WTC11 (cell line): ENCODE measurements at regions not wholly inside any gene's neighbourhood (a gene's known extent, or its start where the extent isn't known, plus 50 kb on each side); places are given as distances from the start of the nearest gene placed in this dataset.

Experiments used
- ATAC-seq: fragments of 200-7000 bp; cut with Tn5 transposase; 2 replicates; pipeline ENCODE4 v1.10.0; 2021; ENCODE audit warnings: mild to moderate bottlenecking, moderate library complexity
- CTCF ChIA-PET: fragments of 300-600 bp; sonication (Branson Sonifier 250); formaldehyde crosslinking; loops from one replicate; lab custom pipeline; 2021; ENCODE audit warnings: antibody characterized with exemption; lab: Charles Lee
- POLR2A ChIA-PET: fragments of 350-600 bp; sonication (Branson Sonifier 250); formaldehyde crosslinking; loops from one replicate; lab custom pipeline; 2021; ENCODE audit warnings: antibody characterized with exemption; lab: Charles Lee
- DNase-seq: peaks from one replicate; pipeline ENCODE4 v3.0.0; 2021; ENCODE audit warnings: low spot score
- H3K27ac Mint-ChIP-seq: 2 replicates; pipeline ENCODE4 v1.8.0; 2021; ENCODE audit warnings: mixed read lengths
- H3K27me3 Mint-ChIP-seq: 2 replicates; pipeline ENCODE4 v1.8.0; 2021; ENCODE audit warnings: low read depth, mild to moderate bottlenecking, moderate library complexity, mixed read lengths
- H3K36me3 Mint-ChIP-seq: 2 replicates; pipeline ENCODE4 v1.8.0; 2021; ENCODE audit warnings: mixed read lengths
- H3K4me1 Mint-ChIP-seq: 2 replicates; pipeline ENCODE4 v1.8.0; 2022; ENCODE audit warnings: mixed read lengths
- H3K4me3 Mint-ChIP-seq: 2 replicates; pipeline ENCODE4 v1.8.0; 2021; ENCODE audit warnings: mild to moderate bottlenecking, moderate library complexity, mixed read lengths
- H3K9me3 Mint-ChIP-seq: 2 replicates; pipeline ENCODE4 v1.8.0; 2021; ENCODE audit warnings: mixed read lengths
- EMX1 ChIP-seq: fragments of 250-450 bp; sonication (Bioruptor Pico); IDR thresholded peaks from 2 replicates; pipeline ENCODE4 v1.8.0; 2021; ENCODE audit warnings: mild to moderate bottlenecking
- FOXJ3 ChIP-seq: sonication (generic); formaldehyde crosslinking; IDR thresholded peaks from 2 replicates; pipeline ENCODE4 v1.9.0; 2021; ENCODE audit warnings: missing genetic modification reagents, mild to moderate bottlenecking, borderline replicate concordance
- IRF2 ChIP-seq: sonication (generic); formaldehyde crosslinking; IDR thresholded peaks from 2 replicates; pipeline ENCODE4 v1.8.0; 2022; ENCODE audit warnings: low read depth, missing genetic modification reagents, borderline replicate concordance
- KAT7 ChIP-seq: sonication (generic); formaldehyde crosslinking; IDR thresholded peaks from 2 replicates; pipeline ENCODE4 v1.8.1; 2023; ENCODE audit warnings: missing genetic modification reagents, mild to moderate bottlenecking, borderline replicate concordance
- MYBL2 ChIP-seq: sonication (generic); formaldehyde crosslinking; IDR thresholded peaks from 2 replicates; pipeline ENCODE4 v1.8.1; 2023; ENCODE audit warnings: mild to moderate bottlenecking, moderate library complexity, missing genetic modification reagents
- NFE2L1 ChIP-seq: sonication (generic); formaldehyde crosslinking; IDR thresholded peaks from 2 replicates; pipeline ENCODE4 v1.8.1; 2023; ENCODE audit warnings: missing genetic modification reagents
- OVOL2 ChIP-seq: fragments of 250-450 bp; sonication (Bioruptor Pico); IDR thresholded peaks from 2 replicates; pipeline ENCODE4 v1.9.0; 2021; ENCODE audit warnings: mild to moderate bottlenecking, borderline replicate concordance
- SOX15 ChIP-seq: fragments of 250-450 bp; sonication (Bioruptor Pico); IDR thresholded peaks from 2 replicates; pipeline ENCODE4 v1.9.0; 2021; ENCODE audit warnings: mild to moderate bottlenecking
- SP1 ChIP-seq: sonication (generic); formaldehyde crosslinking; conservative IDR thresholded peaks from 2 replicates; pipeline ENCODE4 v1.8.1; 2022; ENCODE audit warnings: missing genetic modification reagents
- TEAD4 ChIP-seq: sonication (generic); formaldehyde crosslinking; IDR thresholded peaks from 2 replicates; pipeline ENCODE4 v1.8.0; 2022; ENCODE audit warnings: mild to moderate bottlenecking, missing genetic modification reagents
- ZNF121 ChIP-seq: sonication (generic); formaldehyde crosslinking; IDR thresholded peaks from 2 replicates; pipeline ENCODE4 v1.8.0; 2023; ENCODE audit warnings: missing genetic modification reagents
- ZNF317 ChIP-seq: sonication (generic); formaldehyde crosslinking; IDR thresholded peaks from 2 replicates; pipeline ENCODE4 v1.8.1; 2023; ENCODE audit warnings: low read depth, mild to moderate bottlenecking, moderate library complexity, missing genetic modification reagents, borderline replicate concordance
- TF ChIP-seq, protein P1 (sequence below): sonication (generic); formaldehyde crosslinking; IDR thresholded peaks from 2 replicates; pipeline ENCODE4 v1.8.1; 2022; ENCODE audit warnings: mild to moderate bottlenecking, missing genetic modification reagents, moderate library complexity, borderline replicate concordance
- TF ChIP-seq, protein P2 (sequence below): sonication (generic); formaldehyde crosslinking; IDR thresholded peaks from 2 replicates; pipeline ENCODE4 v1.8.0; 2022; ENCODE audit warnings: mild to moderate bottlenecking, missing genetic modification reagents
- TF ChIP-seq, protein P3 (sequence below): fragments of 250-450 bp; sonication (Bioruptor Pico); IDR thresholded peaks from 2 replicates; pipeline ENCODE4 v1.9.0; 2021; ENCODE audit warnings: mild to moderate bottlenecking
- TF ChIP-seq, protein P4 (sequence below): fragments of 250-450 bp; sonication (Bioruptor Pico); IDR thresholded peaks from 2 replicates; pipeline ENCODE4 v1.8.0; 2021; ENCODE audit warnings: mild to moderate bottlenecking
- TF ChIP-seq, protein P5 (sequence below): sonication (generic); formaldehyde crosslinking; IDR thresholded peaks from 2 replicates; pipeline ENCODE4 v1.8.1; 2023; ENCODE audit warnings: mild to moderate bottlenecking, moderate library complexity, missing genetic modification reagents
- TF ChIP-seq, protein P6 (sequence below): fragments of 250-450 bp; sonication (Bioruptor Pico); IDR thresholded peaks from 2 replicates; pipeline ENCODE4 v1.9.0; 2021; ENCODE audit warnings: moderate library complexity, mild to moderate bottlenecking, inconsistent platforms, borderline replicate concordance
- TF ChIP-seq, protein P7 (sequence below): sonication (generic); formaldehyde crosslinking; IDR thresholded peaks from 2 replicates; pipeline ENCODE4 v1.8.0; 2023; ENCODE audit warnings: mild to moderate bottlenecking, missing genetic modification reagents
- TF ChIP-seq, protein P8 (sequence below): sonication (generic); formaldehyde crosslinking; IDR thresholded peaks from 2 replicates; pipeline ENCODE4 v1.8.0; 2022; ENCODE audit warnings: mild to moderate bottlenecking, missing genetic modification reagents

DNA sequence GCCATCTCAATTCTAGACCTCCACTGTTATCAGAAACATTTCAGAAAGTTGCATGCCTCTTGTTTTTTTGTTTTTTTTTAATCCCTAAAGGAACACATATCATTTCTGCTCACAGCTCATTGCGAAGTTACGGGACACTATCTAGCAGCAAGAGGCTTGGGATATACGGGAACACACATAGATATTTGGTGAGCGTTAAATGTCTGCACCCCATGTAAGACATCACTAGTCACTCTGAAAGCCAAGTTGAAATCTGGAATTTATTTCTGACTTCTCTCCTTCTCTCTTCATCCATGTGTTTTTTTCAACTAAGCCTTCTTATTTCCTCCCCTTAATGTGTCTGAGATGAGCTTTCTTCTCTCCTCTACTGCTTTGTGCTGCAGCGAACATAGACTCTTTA, 683.7 kb downstream of the PDHA2 start (continued):
- TF ChIP-seq FOXJ3 (CRISPR knock-in tag), result no peak
- TF ChIP-seq ZNF121, result no peak
- TF ChIP-seq, protein P1, sequence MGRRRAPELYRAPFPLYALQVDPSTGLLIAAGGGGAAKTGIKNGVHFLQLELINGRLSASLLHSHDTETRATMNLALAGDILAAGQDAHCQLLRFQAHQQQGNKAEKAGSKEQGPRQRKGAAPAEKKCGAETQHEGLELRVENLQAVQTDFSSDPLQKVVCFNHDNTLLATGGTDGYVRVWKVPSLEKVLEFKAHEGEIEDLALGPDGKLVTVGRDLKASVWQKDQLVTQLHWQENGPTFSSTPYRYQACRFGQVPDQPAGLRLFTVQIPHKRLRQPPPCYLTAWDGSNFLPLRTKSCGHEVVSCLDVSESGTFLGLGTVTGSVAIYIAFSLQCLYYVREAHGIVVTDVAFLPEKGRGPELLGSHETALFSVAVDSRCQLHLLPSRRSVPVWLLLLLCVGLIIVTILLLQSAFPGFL, result no peak
- TF ChIP-seq MYBL2 (CRISPR knock-in tag), result no peak
- TF ChIP-seq, protein P2, sequence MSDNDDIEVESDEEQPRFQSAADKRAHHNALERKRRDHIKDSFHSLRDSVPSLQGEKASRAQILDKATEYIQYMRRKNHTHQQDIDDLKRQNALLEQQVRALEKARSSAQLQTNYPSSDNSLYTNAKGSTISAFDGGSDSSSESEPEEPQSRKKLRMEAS (CRISPR knock-in tag), result no peak

DNA sequence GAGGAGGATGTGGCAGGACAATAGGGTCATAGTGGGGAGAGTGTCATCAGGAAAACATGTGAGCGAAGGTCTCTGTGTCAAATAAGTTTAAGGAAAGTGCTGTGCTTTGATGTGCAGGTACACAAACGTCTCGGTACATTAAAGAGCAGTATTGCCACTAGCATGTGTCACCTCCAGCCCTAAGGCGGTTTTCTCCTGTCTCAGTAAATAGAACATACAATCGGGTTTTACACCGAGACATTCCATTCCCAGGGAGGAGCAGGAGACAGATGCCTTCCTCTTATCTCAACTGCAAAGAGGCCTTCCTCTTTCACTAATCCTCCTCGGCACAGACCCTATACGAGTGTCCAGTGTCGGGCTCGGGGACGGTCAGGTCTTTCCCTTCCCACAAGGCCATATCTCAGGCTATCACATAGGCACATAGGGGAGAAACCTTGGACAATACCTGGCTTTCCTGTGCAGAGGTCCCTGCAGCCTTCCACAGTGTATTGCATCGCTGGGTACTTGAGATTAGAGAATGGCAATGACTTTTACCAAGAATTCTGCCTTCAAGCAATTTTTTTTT, 684.5 kb downstream of the PDHA2 start:
- Mint-ChIP-seq H3K27ac (no peak overlapping the region), H3K9me3 (peaks cover 22% of the 10 kb centered on the region), H3K36me3 (peaks cover 14% of the 10 kb centered on the region), H3K4me3 (no peak overlapping the region), H3K4me1 (no peaks in the 10 kb centered on the region), H3K27me3 (no peaks in the 10 kb centered on the region; the same call in 1 of the 2 replicates)
- ChIA-PET CTCF (no interaction called here), POLR2A (no interaction called here)
- no peak for ATAC-seq
- DNase-seq, result no peak
- no peak for TF ChIP-seq SOX15
- TF ChIP-seq IRF2 (CRISPR knock-in tag), result no peak
- TF ChIP-seq, protein P3, sequence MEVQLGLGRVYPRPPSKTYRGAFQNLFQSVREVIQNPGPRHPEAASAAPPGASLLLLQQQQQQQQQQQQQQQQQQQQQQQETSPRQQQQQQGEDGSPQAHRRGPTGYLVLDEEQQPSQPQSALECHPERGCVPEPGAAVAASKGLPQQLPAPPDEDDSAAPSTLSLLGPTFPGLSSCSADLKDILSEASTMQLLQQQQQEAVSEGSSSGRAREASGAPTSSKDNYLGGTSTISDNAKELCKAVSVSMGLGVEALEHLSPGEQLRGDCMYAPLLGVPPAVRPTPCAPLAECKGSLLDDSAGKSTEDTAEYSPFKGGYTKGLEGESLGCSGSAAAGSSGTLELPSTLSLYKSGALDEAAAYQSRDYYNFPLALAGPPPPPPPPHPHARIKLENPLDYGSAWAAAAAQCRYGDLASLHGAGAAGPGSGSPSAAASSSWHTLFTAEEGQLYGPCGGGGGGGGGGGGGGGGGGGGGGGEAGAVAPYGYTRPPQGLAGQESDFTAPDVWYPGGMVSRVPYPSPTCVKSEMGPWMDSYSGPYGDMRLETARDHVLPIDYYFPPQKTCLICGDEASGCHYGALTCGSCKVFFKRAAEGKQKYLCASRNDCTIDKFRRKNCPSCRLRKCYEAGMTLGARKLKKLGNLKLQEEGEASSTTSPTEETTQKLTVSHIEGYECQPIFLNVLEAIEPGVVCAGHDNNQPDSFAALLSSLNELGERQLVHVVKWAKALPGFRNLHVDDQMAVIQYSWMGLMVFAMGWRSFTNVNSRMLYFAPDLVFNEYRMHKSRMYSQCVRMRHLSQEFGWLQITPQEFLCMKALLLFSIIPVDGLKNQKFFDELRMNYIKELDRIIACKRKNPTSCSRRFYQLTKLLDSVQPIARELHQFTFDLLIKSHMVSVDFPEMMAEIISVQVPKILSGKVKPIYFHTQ (CRISPR knock-in tag), result no peak
- TF ChIP-seq NFE2L1 (CRISPR knock-in tag), result no peak
- TF ChIP-seq, protein P4, sequence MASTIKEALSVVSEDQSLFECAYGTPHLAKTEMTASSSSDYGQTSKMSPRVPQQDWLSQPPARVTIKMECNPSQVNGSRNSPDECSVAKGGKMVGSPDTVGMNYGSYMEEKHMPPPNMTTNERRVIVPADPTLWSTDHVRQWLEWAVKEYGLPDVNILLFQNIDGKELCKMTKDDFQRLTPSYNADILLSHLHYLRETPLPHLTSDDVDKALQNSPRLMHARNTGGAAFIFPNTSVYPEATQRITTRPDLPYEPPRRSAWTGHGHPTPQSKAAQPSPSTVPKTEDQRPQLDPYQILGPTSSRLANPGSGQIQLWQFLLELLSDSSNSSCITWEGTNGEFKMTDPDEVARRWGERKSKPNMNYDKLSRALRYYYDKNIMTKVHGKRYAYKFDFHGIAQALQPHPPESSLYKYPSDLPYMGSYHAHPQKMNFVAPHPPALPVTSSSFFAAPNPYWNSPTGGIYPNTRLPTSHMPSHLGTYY (CRISPR knock-in tag), result no peak
- no peak for TF ChIP-seq KAT7
- TF ChIP-seq ZNF317, result no peak
- TF ChIP-seq, protein P5, sequence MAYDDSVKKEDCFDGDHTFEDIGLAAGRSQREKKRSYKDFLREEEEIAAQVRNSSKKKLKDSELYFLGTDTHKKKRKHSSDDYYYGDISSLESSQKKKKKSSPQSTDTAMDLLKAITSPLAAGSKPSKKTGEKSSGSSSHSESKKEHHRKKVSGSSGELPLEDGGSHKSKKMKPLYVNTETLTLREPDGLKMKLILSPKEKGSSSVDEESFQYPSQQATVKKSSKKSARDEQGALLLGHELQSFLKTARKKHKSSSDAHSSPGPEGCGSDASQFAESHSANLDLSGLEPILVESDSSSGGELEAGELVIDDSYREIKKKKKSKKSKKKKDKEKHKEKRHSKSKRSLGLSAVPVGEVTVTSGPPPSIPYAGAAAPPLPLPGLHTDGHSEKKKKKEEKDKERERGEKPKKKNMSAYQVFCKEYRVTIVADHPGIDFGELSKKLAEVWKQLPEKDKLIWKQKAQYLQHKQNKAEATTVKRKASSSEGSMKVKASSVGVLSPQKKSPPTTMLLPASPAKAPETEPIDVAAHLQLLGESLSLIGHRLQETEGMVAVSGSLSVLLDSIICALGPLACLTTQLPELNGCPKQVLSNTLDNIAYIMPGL, result no peak
- TF ChIP-seq TEAD4 (CRISPR knock-in tag), result no peak
- TF ChIP-seq, protein P6, sequence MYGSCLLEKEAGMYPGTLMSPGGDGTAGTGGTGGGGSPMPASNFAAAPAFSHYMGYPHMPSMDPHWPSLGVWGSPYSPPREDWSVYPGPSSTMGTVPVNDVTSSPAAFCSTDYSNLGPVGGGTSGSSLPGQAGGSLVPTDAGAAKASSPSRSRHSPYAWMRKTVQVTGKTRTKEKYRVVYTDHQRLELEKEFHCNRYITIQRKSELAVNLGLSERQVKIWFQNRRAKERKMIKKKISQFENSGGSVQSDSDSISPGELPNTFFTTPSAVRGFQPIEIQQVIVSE (CRISPR knock-in tag), result no peak
- TF ChIP-seq, protein P7, sequence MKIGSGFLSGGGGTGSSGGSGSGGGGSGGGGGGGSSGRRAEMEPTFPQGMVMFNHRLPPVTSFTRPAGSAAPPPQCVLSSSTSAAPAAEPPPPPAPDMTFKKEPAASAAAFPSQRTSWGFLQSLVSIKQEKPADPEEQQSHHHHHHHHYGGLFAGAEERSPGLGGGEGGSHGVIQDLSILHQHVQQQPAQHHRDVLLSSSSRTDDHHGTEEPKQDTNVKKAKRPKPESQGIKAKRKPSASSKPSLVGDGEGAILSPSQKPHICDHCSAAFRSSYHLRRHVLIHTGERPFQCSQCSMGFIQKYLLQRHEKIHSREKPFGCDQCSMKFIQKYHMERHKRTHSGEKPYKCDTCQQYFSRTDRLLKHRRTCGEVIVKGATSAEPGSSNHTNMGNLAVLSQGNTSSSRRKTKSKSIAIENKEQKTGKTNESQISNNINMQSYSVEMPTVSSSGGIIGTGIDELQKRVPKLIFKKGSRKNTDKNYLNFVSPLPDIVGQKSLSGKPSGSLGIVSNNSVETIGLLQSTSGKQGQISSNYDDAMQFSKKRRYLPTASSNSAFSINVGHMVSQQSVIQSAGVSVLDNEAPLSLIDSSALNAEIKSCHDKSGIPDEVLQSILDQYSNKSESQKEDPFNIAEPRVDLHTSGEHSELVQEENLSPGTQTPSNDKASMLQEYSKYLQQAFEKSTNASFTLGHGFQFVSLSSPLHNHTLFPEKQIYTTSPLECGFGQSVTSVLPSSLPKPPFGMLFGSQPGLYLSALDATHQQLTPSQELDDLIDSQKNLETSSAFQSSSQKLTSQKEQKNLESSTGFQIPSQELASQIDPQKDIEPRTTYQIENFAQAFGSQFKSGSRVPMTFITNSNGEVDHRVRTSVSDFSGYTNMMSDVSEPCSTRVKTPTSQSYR (CRISPR knock-in tag), result no peak
- no peak for TF ChIP-seq EMX1 (CRISPR knock-in tag)
- TF ChIP-seq, protein P8, sequence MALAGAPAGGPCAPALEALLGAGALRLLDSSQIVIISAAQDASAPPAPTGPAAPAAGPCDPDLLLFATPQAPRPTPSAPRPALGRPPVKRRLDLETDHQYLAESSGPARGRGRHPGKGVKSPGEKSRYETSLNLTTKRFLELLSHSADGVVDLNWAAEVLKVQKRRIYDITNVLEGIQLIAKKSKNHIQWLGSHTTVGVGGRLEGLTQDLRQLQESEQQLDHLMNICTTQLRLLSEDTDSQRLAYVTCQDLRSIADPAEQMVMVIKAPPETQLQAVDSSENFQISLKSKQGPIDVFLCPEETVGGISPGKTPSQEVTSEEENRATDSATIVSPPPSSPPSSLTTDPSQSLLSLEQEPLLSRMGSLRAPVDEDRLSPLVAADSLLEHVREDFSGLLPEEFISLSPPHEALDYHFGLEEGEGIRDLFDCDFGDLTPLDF (CRISPR knock-in tag), result no peak
- TF ChIP-seq SP1, result no peak
- no peak for TF ChIP-seq OVOL2
- TF ChIP-seq, all 79 proteins: peak for 0
